ENCODE measurements at regions not wholly inside any gene's neighbourhood (a gene's known extent, or its start where the extent isn't known, plus 50 kb on each side); places are given as distances from the start of the nearest gene placed in this dataset.

DNA sequence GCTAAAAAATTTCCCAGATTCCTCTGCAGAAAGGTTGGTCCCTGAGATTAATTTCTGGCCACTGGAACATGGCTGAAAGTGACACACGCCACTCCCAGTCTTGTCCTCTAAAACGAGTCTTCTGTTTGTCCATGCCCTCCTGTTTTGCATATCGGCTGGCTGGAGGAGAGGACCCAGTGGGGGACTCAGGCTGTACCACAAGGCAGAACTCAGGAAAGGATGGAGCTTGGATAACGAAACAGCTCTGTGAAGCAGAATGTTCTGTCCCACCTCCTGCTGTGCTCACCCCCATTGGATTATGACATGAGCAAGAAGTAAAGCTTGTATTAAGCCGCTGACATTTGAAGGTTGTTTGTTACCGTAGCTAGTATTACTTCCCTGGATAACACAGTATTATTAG is 856.2 kb downstream of the BCL11B start:
- no peak for TF ChIP-seq Cebpa-rat (IDR thresholded peaks at IDR 0.05)
- no peak overlapping the region for H3K9ac ChIP-seq
- H3K27ac ChIP-seq, result no peak overlapping the region
- H3K27me3 ChIP-seq, result no peaks in the 10 kb centered on the region
- peaks cover 0 to 15% (median 11%) of the 10 kb centered on the region in 10 experiments; a peak in 14 of 20 replicates for H3K4me1 ChIP-seq
- no peaks in the 10 kb centered on the region for H3K9me3 ChIP-seq (replicated peaks in 1 of 11)
- H3K4me2 ChIP-seq, result no peak overlapping the region
- no peaks in the 10 kb centered on the region for H3K36me3 ChIP-seq
- no peaks in the 10 kb centered on the region for H4K20me1 ChIP-seq
- no peak overlapping the region for H3K4me3 ChIP-seq

DNA sequence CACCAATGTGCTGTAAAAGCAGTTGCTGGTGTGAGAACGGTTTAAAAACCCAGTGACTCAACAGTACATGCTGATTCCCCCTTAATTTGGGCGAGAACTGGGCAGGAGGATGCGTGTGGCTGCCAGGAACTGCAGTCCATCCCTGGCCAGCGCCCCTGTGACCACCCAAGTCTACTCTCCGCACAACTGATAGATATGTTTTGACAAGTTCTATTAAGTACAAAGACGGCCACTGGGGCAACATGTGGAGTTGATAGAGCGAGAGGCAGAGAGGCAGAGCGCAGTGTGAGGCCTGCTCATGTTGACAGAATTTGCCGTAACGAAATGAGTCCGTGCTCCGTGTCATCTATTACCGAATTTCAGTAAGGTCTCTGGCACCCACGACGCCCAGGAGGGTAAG is 855.0 kb downstream of the BCL11B start:
- TF ChIP-seq Cebpa-rat (IDR thresholded peaks at IDR 0.05), result no peak
- Histone ChIP-seq H3K4me2 (no peak overlapping the region), H3K36me3 (no peaks in the 10 kb centered on the region), H3K9ac (no peak overlapping the region), H3K9me3 (replicated peaks in 1 of 11) (no peaks in the 10 kb centered on the region), H3K4me3 (no peak overlapping the region), H4K20me1 (no peaks in the 10 kb centered on the region), H3K27ac (no peak overlapping the region), H3K27me3 (no peaks in the 10 kb centered on the region), H3K4me1 (peaks cover 0 to 12% (median 8%) of the 10 kb centered on the region in 10 experiments; a peak in 14 of 20 replicates)

- Histone ChIP-seq H3K4me1 (no peaks in the 10 kb centered on the region), H3K36me3 (no peaks in the 10 kb centered on the region), H4K20me1 (no peaks in the 10 kb centered on the region), H3K9me3 (replicated peaks in 1 of 11) (no peaks in the 10 kb centered on the region), H3K4me3 (no peak overlapping the region), H3K4me2 (no peak overlapping the region), H3K27me3 (no peaks in the 10 kb centered on the region), H3K27ac (no peak overlapping the region), H3K9ac (no peak overlapping the region)
- no peak for TF ChIP-seq Cebpa-rat (IDR thresholded peaks at IDR 0.05)
Measured at GRCh38 chr14:98428483-98428994, 843.5 kb downstream of the BCL11B start.

DNA sequence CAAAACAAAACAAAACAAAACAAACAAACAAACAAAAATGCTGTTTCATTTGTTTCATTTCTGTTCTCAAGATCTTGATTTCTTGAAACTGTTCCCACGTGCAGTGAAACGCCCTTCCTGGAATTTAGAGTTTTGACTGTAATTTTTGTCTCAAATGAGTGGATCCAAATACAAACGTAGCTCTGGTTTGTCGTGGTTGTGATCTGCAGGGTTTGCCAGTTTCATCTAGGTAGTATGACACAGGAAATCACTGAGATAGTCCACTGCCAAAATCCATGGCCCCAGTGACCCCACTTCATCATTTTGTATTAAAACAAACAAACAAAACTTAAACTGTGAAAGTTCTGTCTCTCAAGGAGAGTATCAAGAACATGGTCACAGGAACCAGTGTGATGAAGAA is 838.6 kb downstream of the BCL11B start:
- TF ChIP-seq Cebpa-rat (IDR thresholded peaks at IDR 0.05), result no peak
- no peak overlapping the region for H3K4me2 ChIP-seq
- no peak overlapping the region for H3K9ac ChIP-seq
- no peak overlapping the region for H3K27ac ChIP-seq
- H3K36me3 ChIP-seq, result no peaks in the 10 kb centered on the region
- no peaks in the 10 kb centered on the region for H3K27me3 ChIP-seq
- no peak overlapping the region for H3K4me3 ChIP-seq
- H4K20me1 ChIP-seq, result no peaks in the 10 kb centered on the region
- no peaks in the 10 kb centered on the region for H3K4me1 ChIP-seq
- peaks cover 7 to 21% (median 16%) of the 10 kb centered on the region in 11 experiments; a peak in 17 of 22 replicates for H3K9me3 ChIP-seq (replicated peaks in 1 of 11)

DNA sequence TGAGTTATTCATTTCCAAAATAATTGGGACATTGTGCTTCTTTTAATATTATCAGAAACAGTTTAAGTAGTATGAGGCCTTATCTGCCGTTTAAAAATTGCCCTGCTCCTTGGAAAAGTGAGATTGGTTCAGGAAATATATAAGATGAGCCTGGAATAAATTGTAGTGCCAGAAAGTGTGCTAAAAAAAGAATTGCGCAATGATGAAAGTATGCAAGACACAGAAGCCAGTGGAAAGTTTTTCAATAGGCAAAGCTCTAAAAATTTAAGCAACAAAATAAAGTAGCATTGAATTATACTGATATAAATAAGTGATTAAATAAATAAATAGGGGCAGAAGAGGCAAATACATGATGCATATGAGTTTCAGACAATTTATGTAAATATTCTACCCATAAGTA is 834.9 kb downstream of the BCL11B start:
- H3K9ac ChIP-seq, result no peak overlapping the region
- no peaks in the 10 kb centered on the region for H3K4me1 ChIP-seq
- H4K20me1 ChIP-seq, result no peaks in the 10 kb centered on the region
- no peaks in the 10 kb centered on the region for H3K36me3 ChIP-seq
- no peak overlapping the region for H3K4me3 ChIP-seq
- peak in 7 of 11 experiments; percentile 17 to 83 (median 62); a peak in 8 of 22 replicates for TF ChIP-seq Cebpa-rat (IDR thresholded peaks at IDR 0.05)
- no peak overlapping the region for H3K27ac ChIP-seq
- H3K9me3 ChIP-seq (replicated peaks in 1 of 11), result peaks cover 7 to 21% (median 16%) of the 10 kb centered on the region in 11 experiments; a peak in 17 of 22 replicates
- no peak overlapping the region for H3K4me2 ChIP-seq
- H3K27me3 ChIP-seq, result no peaks in the 10 kb centered on the region

DNA sequence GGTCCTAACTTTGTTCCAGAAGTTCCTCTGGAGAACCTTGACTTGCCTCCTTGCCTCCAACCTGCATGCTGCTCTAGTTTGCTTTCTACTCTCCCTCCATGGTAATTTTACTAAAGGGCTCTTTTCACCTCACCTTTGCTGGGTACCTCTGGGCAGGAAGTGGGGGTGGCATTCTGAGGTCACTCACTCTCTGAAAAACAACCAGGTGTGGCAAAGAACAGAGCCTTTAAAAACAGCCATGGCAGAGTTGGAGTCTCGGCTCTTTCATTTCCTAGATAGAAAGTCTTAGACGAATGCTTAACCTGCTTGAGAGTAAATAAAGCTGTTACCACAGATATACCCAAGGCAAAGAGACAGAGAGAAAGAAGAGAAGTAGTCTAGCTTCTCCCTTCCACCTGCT is 827.9 kb downstream of the BCL11B start:
- no peak for TF ChIP-seq Cebpa-rat (IDR thresholded peaks at IDR 0.05)
- no peaks in the 10 kb centered on the region for H3K27me3 ChIP-seq
- H3K9ac ChIP-seq, result no peak overlapping the region
- no peak overlapping the region for H3K4me3 ChIP-seq
- H3K27ac ChIP-seq, result no peak overlapping the region
- H3K4me1 ChIP-seq, result no peaks in the 10 kb centered on the region
- H3K4me2 ChIP-seq, result no peak overlapping the region
- H3K36me3 ChIP-seq, result no peaks in the 10 kb centered on the region
- no peaks in the 10 kb centered on the region for H4K20me1 ChIP-seq
- H3K9me3 ChIP-seq (replicated peaks in 1 of 11), result no peaks in the 10 kb centered on the region

GRCh38 chr14:98445718-98446117 is 826.3 kb downstream of the BCL11B start:
- no peak overlapping the region for H3K9ac ChIP-seq
- H4K20me1 ChIP-seq, result no peaks in the 10 kb centered on the region
- no peaks in the 10 kb centered on the region for H3K27me3 ChIP-seq
- H3K9me3 ChIP-seq (replicated peaks in 1 of 11), result no peaks in the 10 kb centered on the region
- no peak for TF ChIP-seq Cebpa-rat (IDR thresholded peaks at IDR 0.05)
- H3K4me2 ChIP-seq, result no peak overlapping the region
- H3K4me1 ChIP-seq, result no peaks in the 10 kb centered on the region
- no peak overlapping the region for H3K27ac ChIP-seq
- no peak overlapping the region for H3K4me3 ChIP-seq
- H3K36me3 ChIP-seq, result no peaks in the 10 kb centered on the region

GRCh38 chr14:98446508-98446907 is 825.5 kb downstream of the BCL11B start:
- H3K9me3 ChIP-seq (replicated peaks in 1 of 11), result peaks cover 0 to 7% (median 0%) of the 10 kb centered on the region in 11 experiments; a peak in 5 of 22 replicates
- H3K4me3 ChIP-seq, result no peak overlapping the region
- no peak overlapping the region for H3K4me2 ChIP-seq
- H3K27ac ChIP-seq, result no peak overlapping the region
- no peaks in the 10 kb centered on the region for H3K27me3 ChIP-seq
- TF ChIP-seq Cebpa-rat (IDR thresholded peaks at IDR 0.05), result no peak
- no peaks in the 10 kb centered on the region for H4K20me1 ChIP-seq
- H3K9ac ChIP-seq, result no peak overlapping the region
- H3K36me3 ChIP-seq, result no peaks in the 10 kb centered on the region
- no peaks in the 10 kb centered on the region for H3K4me1 ChIP-seq

DNA sequence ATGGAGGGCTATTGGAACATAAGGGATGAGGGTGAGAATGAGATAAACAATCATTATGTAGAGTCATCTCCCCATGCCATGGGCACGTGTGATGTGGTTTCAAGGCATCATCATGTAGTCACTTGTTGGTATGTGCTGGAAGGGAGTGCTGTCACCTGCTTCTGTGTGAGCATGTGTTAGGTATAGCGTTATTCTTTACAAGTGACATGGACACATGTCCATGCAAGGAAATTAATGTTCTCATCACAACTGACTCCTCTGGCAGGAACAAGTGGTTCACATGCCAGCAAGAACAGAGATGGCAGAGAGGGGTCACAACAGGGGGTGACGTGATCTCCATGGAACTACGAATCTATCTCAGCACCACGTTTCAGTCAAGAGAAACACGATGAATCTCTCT is 815.8 kb downstream of the BCL11B start:
- Histone ChIP-seq H3K9me3 (replicated peaks in 1 of 11) (peaks cover 0 to 22% (median 7%) of the 10 kb centered on the region in 11 experiments; a peak in 9 of 22 replicates), H4K20me1 (no peaks in the 10 kb centered on the region), H3K27ac (no peak overlapping the region), H3K36me3 (no peaks in the 10 kb centered on the region), H3K4me2 (no peak overlapping the region), H3K27me3 (no peaks in the 10 kb centered on the region), H3K9ac (no peak overlapping the region), H3K4me1 (peaks cover 0 to 7% (median 0%) of the 10 kb centered on the region in 10 experiments; a peak in 3 of 20 replicates), H3K4me3 (no peak overlapping the region)
- no peak for TF ChIP-seq Cebpa-rat (IDR thresholded peaks at IDR 0.05)

GRCh38 chr14:98458702-98459101 is 813.3 kb downstream of the BCL11B start:
- H3K27me3 ChIP-seq, result no peaks in the 10 kb centered on the region
- H3K9me3 ChIP-seq (replicated peaks in 1 of 11), result peaks cover 0 to 7% (median 0%) of the 10 kb centered on the region in 11 experiments; a peak in 3 of 22 replicates
- no peak for TF ChIP-seq Cebpa-rat (IDR thresholded peaks at IDR 0.05)
- H4K20me1 ChIP-seq, result no peaks in the 10 kb centered on the region
- peaks cover 0 to 7% (median 0%) of the 10 kb centered on the region in 10 experiments; a peak in 3 of 20 replicates for H3K4me1 ChIP-seq
- H3K4me2 ChIP-seq, result no peak overlapping the region
- no peak overlapping the region for H3K4me3 ChIP-seq
- no peak overlapping the region for H3K9ac ChIP-seq
- no peak overlapping the region for H3K27ac ChIP-seq
- H3K36me3 ChIP-seq, result no peaks in the 10 kb centered on the region

Data from BLaER1 treated with 17β-estradiol and CSF1 and Interleukin-3, amounts not matched to agents 10 nM and 100 nM (cell line).